GM18519 (cell line): ENCODE measurements at regions not wholly inside any gene's neighbourhood (a gene's known extent, or its start where the extent isn't known, plus 50 kb on each side); places are given as distances from the start of the nearest gene placed in this dataset.

Source experiments
- ATAC-seq: cut with Tn5 transposase; IDR thresholded peaks from one replicate; pipeline ENCODE4 v1.9.1; 2021; ENCODE audit warnings: mild to moderate bottlenecking, moderate library complexity; ENCODE audit not compliant: unreplicated experiment, low FRiP score

DNA sequence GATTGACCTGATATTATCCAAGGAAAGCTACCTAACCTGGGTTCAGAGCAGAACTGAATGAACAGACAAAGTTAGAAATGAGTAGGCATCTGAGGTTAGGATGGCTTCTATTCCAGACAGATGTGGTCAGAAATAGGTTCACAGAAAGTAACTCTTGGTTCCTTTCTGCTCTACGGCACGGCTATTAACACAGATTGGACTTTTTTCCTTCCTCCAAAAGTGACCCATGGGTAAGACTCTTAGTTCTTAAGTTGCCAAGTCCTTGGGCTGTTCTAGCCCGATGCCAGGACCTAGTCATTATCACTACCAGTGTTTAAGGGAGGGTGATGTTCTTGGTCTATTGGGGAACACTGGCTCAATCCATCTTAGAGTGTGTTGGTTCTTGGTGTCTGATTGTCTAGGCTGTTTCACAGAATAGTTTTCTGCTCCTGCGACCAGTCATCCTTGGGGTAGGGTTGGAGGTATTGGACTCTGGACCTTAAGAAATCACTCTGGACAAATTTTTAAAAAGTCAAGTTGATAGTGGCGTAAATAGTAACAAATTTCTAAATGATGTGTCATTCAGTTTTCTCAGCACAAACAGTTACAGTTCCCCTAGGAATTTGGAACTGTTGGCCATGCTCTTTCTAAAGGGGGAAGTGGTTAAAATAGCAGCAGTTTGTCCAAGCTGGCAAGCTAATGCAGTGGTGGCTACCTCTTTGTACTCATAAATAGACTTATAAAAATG is 60.1 kb upstream of the MYCBP2 start:
- ATAC-seq = peak; percentile 33

DNA sequence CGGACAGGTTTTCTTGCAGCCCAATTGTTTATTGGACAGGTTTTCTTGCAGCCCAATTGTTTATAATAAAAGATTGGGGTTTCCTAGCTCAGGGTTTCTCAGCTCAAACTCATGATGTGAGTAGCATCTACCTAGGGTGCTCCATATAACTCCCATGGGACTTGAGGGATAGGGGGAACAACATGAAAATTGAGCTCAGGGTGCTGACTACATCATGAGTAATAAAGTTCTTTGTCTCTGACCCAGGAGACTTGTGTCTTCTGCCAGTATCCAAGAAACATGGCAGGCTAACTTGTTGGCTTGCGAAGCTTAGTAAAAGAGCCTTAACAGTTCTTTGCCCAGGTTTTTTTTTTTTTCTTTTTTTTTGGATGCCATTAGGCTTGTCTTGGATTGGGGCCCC is 59.2 kb upstream of the MYCBP2 start:
- ATAC-seq = no peak

DNA sequence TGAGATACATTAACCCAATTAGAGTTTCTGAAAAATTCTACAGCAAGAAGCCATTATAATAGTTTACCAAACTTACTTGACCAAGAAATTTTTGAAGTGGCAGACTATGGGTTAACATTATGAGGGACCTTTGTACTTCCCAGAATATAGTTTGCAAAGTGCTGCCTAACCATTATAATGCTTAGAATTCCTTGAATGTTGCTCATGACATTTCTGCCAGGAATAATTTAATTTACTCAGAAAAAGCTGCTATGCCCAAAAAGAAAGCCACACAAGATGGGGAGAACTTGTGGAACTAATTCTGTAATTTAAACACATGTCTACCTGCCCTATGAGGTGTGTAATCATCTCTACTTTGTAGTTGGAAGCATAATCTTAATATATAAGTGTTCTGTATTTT is 58.1 kb upstream of the MYCBP2 start:
- no peak for ATAC-seq

GRCh38 chr13:77383097-77383496 is 56.2 kb upstream of the MYCBP2 start:
- no peak for ATAC-seq

DNA sequence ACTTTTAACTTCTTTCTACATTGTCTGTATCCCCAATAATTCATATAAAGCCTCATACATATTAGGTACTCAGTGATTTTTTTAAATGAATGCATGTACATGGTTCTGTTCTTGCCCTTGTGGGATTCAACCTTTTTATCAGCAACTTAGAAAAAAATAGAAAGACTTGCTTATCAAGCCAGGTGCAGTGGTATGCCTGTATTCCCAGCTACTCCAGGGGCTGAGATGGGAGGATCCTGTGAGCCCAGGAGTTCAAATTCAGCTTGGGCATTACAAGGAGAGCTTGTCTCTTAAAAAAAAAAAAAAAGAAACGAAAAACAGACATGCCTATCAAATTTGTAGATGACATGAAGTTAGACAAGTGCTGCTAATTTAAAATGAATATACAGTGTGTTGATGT is 54.2 kb upstream of the MYCBP2 start:
- ATAC-seq = no peak

GRCh38 chr13:77379508-77379907 is 52.6 kb upstream of the MYCBP2 start:
- ATAC-seq = no peak

DNA sequence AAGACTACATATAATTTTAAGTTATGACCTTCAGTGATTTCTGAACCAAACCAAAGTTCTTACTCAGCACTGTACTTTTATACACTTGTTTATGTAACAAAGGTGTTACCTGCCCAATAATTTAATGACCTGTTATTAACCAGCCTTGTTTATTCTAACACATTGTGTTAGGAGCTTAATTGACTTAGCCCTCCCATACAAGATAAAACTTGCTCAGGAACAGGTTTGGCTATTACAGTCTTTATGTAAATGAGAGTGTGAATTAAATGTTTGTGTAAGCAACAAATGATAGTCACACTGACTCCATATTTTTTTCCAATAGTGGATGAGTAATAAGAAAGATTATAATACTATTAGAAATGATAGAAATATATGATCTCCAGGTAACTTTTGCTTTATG is 51.8 kb upstream of the MYCBP2 start:
- ATAC-seq = no peak

DNA sequence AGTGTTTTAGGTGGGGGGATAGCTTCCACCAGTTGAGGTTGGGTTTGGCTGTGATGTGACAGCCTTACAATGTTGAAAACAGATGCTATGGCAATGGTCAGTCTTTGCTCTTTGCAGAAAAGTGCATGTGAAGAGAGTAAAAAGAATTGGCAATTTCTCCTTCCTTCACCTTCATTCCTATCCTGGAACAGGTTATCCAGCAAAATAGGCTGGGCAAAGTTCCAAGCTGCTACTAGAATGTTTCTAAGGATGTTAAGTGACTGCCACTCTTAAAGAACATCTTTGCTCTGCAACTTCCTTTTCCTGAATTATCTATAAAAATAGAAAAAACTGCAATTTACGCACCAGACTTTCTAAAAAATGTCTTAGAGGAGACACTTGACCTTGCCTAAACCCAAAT is 50.1 kb upstream of the MYCBP2 start:
- no peak for ATAC-seq
